ENCODE measurements at regions not wholly inside any gene's neighbourhood (a gene's known extent, or its start where the extent isn't known, plus 50 kb on each side); places are given as distances from the start of the nearest gene placed in this dataset.

DNA sequence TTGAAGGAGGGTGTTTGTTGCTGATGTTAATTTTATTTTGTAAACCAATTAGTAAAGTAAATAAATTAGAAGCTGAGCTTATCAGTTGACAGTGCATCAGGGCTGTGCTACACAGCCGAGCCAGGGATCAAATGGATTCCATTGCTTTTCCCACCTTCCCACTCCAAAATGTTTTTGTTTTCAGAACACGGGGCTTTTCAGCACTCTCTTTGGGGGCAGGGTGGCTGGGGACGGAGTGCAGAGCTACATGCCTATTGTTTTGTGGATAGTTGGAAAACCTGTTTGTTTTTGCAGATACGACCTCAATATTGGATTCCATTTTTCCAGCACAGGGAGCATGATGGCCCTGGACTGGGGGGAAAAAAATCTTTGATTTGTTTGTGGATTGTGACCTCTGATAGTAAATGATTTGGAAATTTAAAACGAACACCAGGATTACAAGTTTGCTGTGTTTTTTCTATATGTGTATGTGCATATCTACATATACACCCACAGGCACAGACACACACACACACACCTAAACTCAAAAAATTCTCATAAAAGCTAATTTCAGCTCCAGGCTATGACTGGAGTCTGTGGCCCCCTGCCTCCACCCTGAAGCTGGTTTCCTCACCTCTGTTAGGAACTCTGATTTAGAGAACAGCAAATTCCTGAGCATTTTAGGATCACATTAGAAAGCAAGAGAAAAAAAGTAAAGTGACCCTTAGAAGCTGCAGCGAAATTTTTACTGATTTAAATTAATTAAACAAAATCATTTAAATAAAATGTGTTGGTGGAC is 371.7 kb upstream of the IRX2 start:
- peak overlapping the region in 1 of 4 experiments; percentile 18; a peak in 1 of 7 replicates for H3K9ac ChIP-seq (replicated peaks in 1 of 4; ENCODE audit: extremely low read depth in 1 of 4, low read depth in 3 of 4, low read length in 3 of 4)
- H3K4me3 ChIP-seq (ENCODE audit: extremely low read depth in 1 of 4, insufficient read depth in 2 of 4, low read depth in 3 of 4, low read length in 4 of 4): peak overlapping the region in 3 of 4 experiments; percentile 1 to 29 (median 9); a peak in 3 of 8 replicates
- H2AK5ac ChIP-seq (ENCODE audit: low read depth, low read length): no peak overlapping the region
- ChIA-PET POLR2A (ENCODE audit: partially characterized antibody) (interaction anchor here (0.5 to 2.9 kb wide), 5 partner anchors 16 to 1636 kb away, joined by 3 to 7 read pairs (median 3); no protein-coding TSS in a partner anchor), CTCF (ENCODE audit: partially characterized antibody) (interaction anchor here (0.6 to 1.1 kb wide), 4 partner anchors 9 to 30 kb away, joined by 3 read pairs; no protein-coding TSS in a partner anchor)
- H3K56ac ChIP-seq (replicated peaks; ENCODE audit: insufficient read length, low read depth, low read length): no peak overlapping the region
- no peaks in the 10 kb centered on the region for H3K79me2 ChIP-seq (ENCODE audit: control insufficient read depth in 1 of 2, insufficient read depth in 2 of 2, low read length in 2 of 2)
- TF ChIP-seq RXRA (IDR thresholded peaks at IDR 0.05; ENCODE audit: insufficient read depth, low read depth, low read length) (no peak), CTBP2 (IDR thresholded peaks at IDR 0.05; ENCODE audit: borderline replicate concordance, insufficient read depth, insufficient read length, low read length) (no peak), SP1 (IDR thresholded peaks at IDR 0.05; ENCODE audit: low read depth, low read length) (0 out of 2 replicates have a peak, but pooled peaks have one; percentile 22), JUND (IDR thresholded peaks at IDR 0.05; ENCODE audit: low read length) (no peak), JUN (IDR thresholded peaks at IDR 0.05; ENCODE audit: low read depth, low read length) (no peak), POU5F1 (IDR thresholded peaks at IDR 0.05; ENCODE audit: low read depth, low read length) (no peak), GABPA (IDR thresholded peaks at IDR 0.05; ENCODE audit: borderline replicate concordance, insufficient read depth, low read length) (no peak), FOSL1 (IDR thresholded peaks at IDR 0.05; ENCODE audit: insufficient read depth, low read depth, low read length) (no peak), YY1 (IDR thresholded peaks at IDR 0.05; ENCODE audit: low read depth, low read length) (0 out of 2 replicates have a peak, but pooled peaks have one; percentile 10), SIN3A (conservative IDR thresholded peaks at IDR 0.05 in 1 of 2, IDR thresholded peaks at IDR 0.05 in 1 of 2; ENCODE audit: low read depth in 1 of 2, low read length in 2 of 2) (no peak), SP2 (IDR thresholded peaks at IDR 0.05; ENCODE audit: low read length) (no peak), CBX8 (IDR thresholded peaks at IDR 0.05; ENCODE audit: borderline replicate concordance, low read depth, low read length) (no peak)
- H2BK20ac ChIP-seq (ENCODE audit: low read length): no peak overlapping the region
- peak overlapping the region; percentile 50 for H4K91ac ChIP-seq (replicated peaks; ENCODE audit: insufficient read length, low read length)
- no peaks in the 10 kb centered on the region for H3K79me1 ChIP-seq (ENCODE audit: low read depth, low read length)
- H4K5ac ChIP-seq (ENCODE audit: insufficient read length, low read depth, low read length): peak overlapping the region; percentile 95
- H3K4ac ChIP-seq (replicated peaks; ENCODE audit: insufficient read length, low read depth, low read length): no peak overlapping the region
- 4% methylated on average over 6 of the region's 6 CpGs; no CpG with 5 or more reads in 1 of the 2 experiments for WGBS, 2 experiments (ENCODE audit: extremely low coverage in 1 of 2, insufficient coverage in 1 of 2, insufficient read length in 1 of 2, insufficient replicate concordance in 2 of 2, low coverage in 1 of 2, low lambda C conversion rate in 2 of 2, missing lambda C conversion rate in 1 of 2)
- peak overlapping the region; percentile 56 for H3K27ac ChIP-seq (ENCODE audit: low read depth, low read length)
- peaks cover 13 to 57% (median 32%) of the 10 kb centered on the region in 4 experiments for H3K4me1 ChIP-seq (replicated peaks in 1 of 4; ENCODE audit: control insufficient read depth in 3 of 4, insufficient read depth in 4 of 4, low read length in 3 of 4)
- no peak overlapping the region for H2AFZ ChIP-seq (ENCODE audit: low read length)
- H3K9me3 ChIP-seq (ENCODE audit: insufficient read depth in 2 of 2, low read depth in 1 of 2, low read length in 1 of 2): no peaks in the 10 kb centered on the region
- H3K23me2 ChIP-seq (ENCODE audit: low read depth, low read length): no peaks in the 10 kb centered on the region; the same call in 1 of the 2 replicates
- H2BK5ac ChIP-seq (ENCODE audit: low read depth, low read length): peak overlapping the region; percentile 73; the same call in 1 of the 2 replicates
- no peak overlapping the region for H3K14ac ChIP-seq (ENCODE audit: insufficient read length)
- H3K23ac ChIP-seq (ENCODE audit: insufficient read length): no peak overlapping the region
- DNase-seq (ENCODE audit: low read depth in 1 of 2, low spot score in 2 of 2) (no peak), FAIRE-seq (peak; percentile 7)
- peak overlapping the region; percentile 55 to 62 for H3K4me2 ChIP-seq (ENCODE audit: insufficient read depth in 1 of 2, low read depth in 2 of 2, low read length in 2 of 2)
- no peaks in the 10 kb centered on the region for H3K36me3 ChIP-seq (ENCODE audit: control insufficient read depth in 2 of 4, insufficient read depth in 4 of 4, low read length in 3 of 4)
- peaks cover 5 to 45% (median 34%) of the 10 kb centered on the region in 4 experiments for H3K27me3 ChIP-seq (replicated peaks in 1 of 4; ENCODE audit: control insufficient read depth in 3 of 4, extremely low read depth in 1 of 4, insufficient read depth in 3 of 4, low read length in 3 of 4)
- H2BK120ac ChIP-seq (replicated peaks; ENCODE audit: low read depth, low read length): peak overlapping the region; percentile 18
- peak overlapping the region; percentile 19 for H3K18ac ChIP-seq (ENCODE audit: extremely low read depth, low read length)
- H2BK12ac ChIP-seq (ENCODE audit: low read depth, low read length): 0 out of 2 replicates have a peak overlapping the region, but pooled peaks have one; percentile 6
- H4K8ac ChIP-seq (ENCODE audit: extremely low read depth, insufficient read depth, low read length): no peak overlapping the region
- no peak overlapping the region for H2BK15ac ChIP-seq (ENCODE audit: low read length)
- H4K20me1 ChIP-seq (replicated peaks in 1 of 2; ENCODE audit: control insufficient read depth in 1 of 2, insufficient read depth in 2 of 2, low read length in 2 of 2): no peaks in the 10 kb centered on the region
